ENCODE measurements at regions not wholly inside any gene's neighbourhood (a gene's known extent, or its start where the extent isn't known, plus 50 kb on each side); places are given as distances from the start of the nearest gene placed in this dataset.
"Not testable (repeated sequence)": the region's sequence is repeated elsewhere in the genome, so short reads cannot be mapped to it uniquely, and the experiment has no call there.

DNA sequence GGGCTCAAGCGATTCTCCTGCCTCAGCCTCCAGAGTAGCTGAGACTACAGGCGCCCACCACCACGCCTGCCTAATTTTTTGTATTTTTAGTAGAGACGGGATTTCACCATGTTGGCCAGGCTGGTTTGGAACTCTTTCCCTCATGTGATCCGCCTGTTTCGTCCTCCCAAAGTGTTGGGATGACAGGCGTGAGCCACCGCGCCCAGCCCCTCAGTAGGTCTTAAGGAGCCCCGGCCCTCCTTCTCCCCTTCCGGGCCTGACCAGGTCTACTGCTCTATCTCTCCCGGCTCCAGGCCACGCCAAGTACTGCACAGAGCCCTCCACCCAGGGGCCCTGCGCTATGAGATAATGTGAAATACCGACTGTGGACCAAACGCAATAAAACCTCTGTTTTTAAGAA, 785.5 kb downstream of the FOXD4L5 start:
- H3K4me2 ChIP-seq (ENCODE audit: insufficient read depth in 1 of 2, low read depth in 2 of 2, low read length in 2 of 2); H4K20me1 ChIP-seq (replicated peaks in 1 of 2; ENCODE audit: control insufficient read depth in 1 of 2, insufficient read depth in 2 of 2, low read length in 2 of 2); H3K14ac ChIP-seq (ENCODE audit: insufficient read length); H2BK120ac ChIP-seq (replicated peaks; ENCODE audit: low read depth, low read length); H3K9me3 ChIP-seq (ENCODE audit: insufficient read depth in 2 of 2, low read depth in 1 of 2, low read length in 1 of 2); H3K36me3 ChIP-seq (ENCODE audit: control insufficient read depth in 2 of 4, insufficient read depth in 4 of 4, low read length in 3 of 4); H2AK5ac ChIP-seq (ENCODE audit: low read depth, low read length); H3K18ac ChIP-seq (ENCODE audit: extremely low read depth, low read length); H3K4ac ChIP-seq (replicated peaks; ENCODE audit: insufficient read length, low read depth, low read length); H3K23ac ChIP-seq (ENCODE audit: insufficient read length); FAIRE-seq; H3K79me2 ChIP-seq (ENCODE audit: control insufficient read depth in 1 of 2, insufficient read depth in 2 of 2, low read length in 2 of 2); CTCF ChIA-PET (ENCODE audit: partially characterized antibody); H3K56ac ChIP-seq (replicated peaks; ENCODE audit: insufficient read length, low read depth, low read length); H2BK15ac ChIP-seq (ENCODE audit: low read length); H3K9ac ChIP-seq (replicated peaks in 1 of 4; ENCODE audit: extremely low read depth in 1 of 4, low read depth in 3 of 4, low read length in 3 of 4); POLR2A ChIA-PET (ENCODE audit: partially characterized antibody); H4K91ac ChIP-seq (replicated peaks; ENCODE audit: insufficient read length, low read length); H2BK5ac ChIP-seq (ENCODE audit: low read depth, low read length); H2AFZ ChIP-seq (ENCODE audit: low read length); H4K5ac ChIP-seq (ENCODE audit: insufficient read length, low read depth, low read length); H3K23me2 ChIP-seq (ENCODE audit: low read depth, low read length); H3K27me3 ChIP-seq (replicated peaks in 1 of 4; ENCODE audit: control insufficient read depth in 3 of 4, extremely low read depth in 1 of 4, insufficient read depth in 3 of 4, low read length in 3 of 4); H4K8ac ChIP-seq (ENCODE audit: extremely low read depth, insufficient read depth, low read length); H3K4me1 ChIP-seq (replicated peaks in 1 of 4; ENCODE audit: control insufficient read depth in 3 of 4, insufficient read depth in 4 of 4, low read length in 3 of 4); H3K4me3 ChIP-seq (ENCODE audit: extremely low read depth in 1 of 4, insufficient read depth in 2 of 4, low read depth in 3 of 4, low read length in 4 of 4); H2BK12ac ChIP-seq (ENCODE audit: low read depth, low read length); H3K79me1 ChIP-seq (ENCODE audit: low read depth, low read length); H2BK20ac ChIP-seq (ENCODE audit: low read length); H3K27ac ChIP-seq (ENCODE audit: low read depth, low read length): not testable (repeated sequence)
- peak in 1 of 2 experiments; percentile 46 for DNase-seq (ENCODE audit: low read depth in 1 of 2, low spot score in 2 of 2)
- 95% methylated on average over 14 of the region's 16 CpGs; no CpG with 5 or more reads in 1 of the 2 experiments for WGBS, 2 experiments (ENCODE audit: extremely low coverage in 1 of 2, insufficient coverage in 1 of 2, insufficient read length in 1 of 2, insufficient replicate concordance in 2 of 2, low coverage in 1 of 2, low lambda C conversion rate in 2 of 2, missing lambda C conversion rate in 1 of 2)

DNA sequence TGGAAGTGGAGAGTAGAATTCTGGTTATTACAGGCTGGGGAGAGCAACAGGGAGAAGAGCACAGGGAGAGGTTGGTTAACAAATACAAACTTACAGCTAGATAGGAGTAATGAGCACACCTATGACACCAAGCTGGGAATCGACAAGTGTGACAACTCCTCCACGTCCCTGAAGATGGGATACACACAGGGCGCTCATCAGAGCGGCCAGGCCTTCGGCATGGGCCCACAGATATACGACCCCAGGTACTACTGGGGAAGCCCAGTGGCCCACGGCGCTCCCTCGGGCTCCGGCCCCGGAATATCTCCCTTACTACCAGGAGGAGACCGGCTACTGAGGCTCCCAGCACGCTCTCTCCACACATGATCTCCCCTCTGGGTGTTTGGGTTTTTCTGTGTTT, 786.6 kb downstream of the FOXD4L5 start:
- 90% methylated on average over 9 of the region's 13 CpGs; no CpG with 5 or more reads in 1 of the 2 experiments for WGBS, 2 experiments (ENCODE audit: extremely low coverage in 1 of 2, insufficient coverage in 1 of 2, insufficient read length in 1 of 2, insufficient replicate concordance in 2 of 2, low coverage in 1 of 2, low lambda C conversion rate in 2 of 2, missing lambda C conversion rate in 1 of 2)
- FAIRE-seq; H3K23ac ChIP-seq (ENCODE audit: insufficient read length); H2AK5ac ChIP-seq (ENCODE audit: low read depth, low read length); H4K20me1 ChIP-seq (replicated peaks in 1 of 2; ENCODE audit: control insufficient read depth in 1 of 2, insufficient read depth in 2 of 2, low read length in 2 of 2); POLR2A ChIA-PET (ENCODE audit: partially characterized antibody); H3K56ac ChIP-seq (replicated peaks; ENCODE audit: insufficient read length, low read depth, low read length); H2AFZ ChIP-seq (ENCODE audit: low read length); H2BK15ac ChIP-seq (ENCODE audit: low read length); H3K9me3 ChIP-seq (ENCODE audit: insufficient read depth in 2 of 2, low read depth in 1 of 2, low read length in 1 of 2); H3K36me3 ChIP-seq (ENCODE audit: control insufficient read depth in 2 of 4, insufficient read depth in 4 of 4, low read length in 3 of 4); CTCF ChIA-PET (ENCODE audit: partially characterized antibody); H2BK20ac ChIP-seq (ENCODE audit: low read length); H3K79me1 ChIP-seq (ENCODE audit: low read depth, low read length); H4K91ac ChIP-seq (replicated peaks; ENCODE audit: insufficient read length, low read length); H3K79me2 ChIP-seq (ENCODE audit: control insufficient read depth in 1 of 2, insufficient read depth in 2 of 2, low read length in 2 of 2); H3K18ac ChIP-seq (ENCODE audit: extremely low read depth, low read length); H2BK5ac ChIP-seq (ENCODE audit: low read depth, low read length); H4K5ac ChIP-seq (ENCODE audit: insufficient read length, low read depth, low read length); H4K8ac ChIP-seq (ENCODE audit: extremely low read depth, insufficient read depth, low read length); H3K23me2 ChIP-seq (ENCODE audit: low read depth, low read length); H3K4me3 ChIP-seq (ENCODE audit: extremely low read depth in 1 of 4, insufficient read depth in 2 of 4, low read depth in 3 of 4, low read length in 4 of 4); H2BK120ac ChIP-seq (replicated peaks; ENCODE audit: low read depth, low read length); H3K27me3 ChIP-seq (replicated peaks in 1 of 4; ENCODE audit: control insufficient read depth in 3 of 4, extremely low read depth in 1 of 4, insufficient read depth in 3 of 4, low read length in 3 of 4); H3K9ac ChIP-seq (replicated peaks in 1 of 4; ENCODE audit: extremely low read depth in 1 of 4, low read depth in 3 of 4, low read length in 3 of 4); H3K14ac ChIP-seq (ENCODE audit: insufficient read length); H3K4ac ChIP-seq (replicated peaks; ENCODE audit: insufficient read length, low read depth, low read length); H3K27ac ChIP-seq (ENCODE audit: low read depth, low read length); DNase-seq (ENCODE audit: low read depth in 1 of 2, low spot score in 2 of 2); H3K4me2 ChIP-seq (ENCODE audit: insufficient read depth in 1 of 2, low read depth in 2 of 2, low read length in 2 of 2); H3K4me1 ChIP-seq (replicated peaks in 1 of 4; ENCODE audit: control insufficient read depth in 3 of 4, insufficient read depth in 4 of 4, low read length in 3 of 4); H2BK12ac ChIP-seq (ENCODE audit: low read depth, low read length): not testable (repeated sequence)
